M059J (cell line): ENCODE measurements at regions not wholly inside any gene's neighbourhood (a gene's known extent, or its start where the extent isn't known, plus 50 kb on each side); places are given as distances from the start of the nearest gene placed in this dataset.

Experiments used
- DNase-seq: peaks from one replicate; pipeline ENCODE4 v3.0.0-alpha.2; 2012; ENCODE audit warnings: low read depth

DNA sequence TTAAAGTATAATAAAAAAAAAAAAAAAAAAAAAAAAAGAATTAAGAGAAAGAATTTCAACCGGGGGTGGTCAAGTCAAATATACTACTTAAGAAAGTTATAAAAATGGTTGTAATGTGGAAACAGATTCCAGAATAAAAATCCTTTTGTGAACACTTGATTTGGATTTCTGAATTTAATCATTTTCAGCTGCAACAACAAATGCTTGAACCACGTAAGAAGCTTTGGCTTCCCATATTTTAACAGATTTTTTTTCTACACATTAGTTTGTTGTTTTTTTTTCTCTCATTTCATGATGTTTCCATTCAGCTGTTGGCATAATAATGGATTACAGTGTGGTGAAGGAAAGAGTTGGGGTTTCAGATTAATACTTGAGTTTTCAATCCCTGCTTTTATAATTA, 137.3 kb upstream of the AGR3 start:
- DNase-seq, result no peak

DNA sequence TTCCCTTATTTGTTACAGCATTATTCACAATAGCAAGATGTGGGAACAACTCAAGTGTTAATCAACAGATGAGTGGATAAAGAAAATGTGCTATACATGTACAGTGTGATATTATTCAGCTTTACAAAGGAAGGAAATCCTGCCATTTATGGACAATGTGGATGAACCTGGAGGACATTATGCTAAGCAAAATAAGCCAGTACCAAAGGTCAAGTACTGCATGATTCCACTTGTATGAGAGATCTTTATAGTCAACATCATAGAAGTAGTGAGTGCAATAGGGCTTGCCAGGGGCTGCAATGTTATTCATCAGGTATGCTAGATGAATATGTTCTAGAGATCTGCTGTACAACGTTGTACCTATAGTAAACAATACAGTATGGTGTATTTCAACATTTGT, 138.5 kb upstream of the AGR3 start:
- no peak for DNase-seq

DNA sequence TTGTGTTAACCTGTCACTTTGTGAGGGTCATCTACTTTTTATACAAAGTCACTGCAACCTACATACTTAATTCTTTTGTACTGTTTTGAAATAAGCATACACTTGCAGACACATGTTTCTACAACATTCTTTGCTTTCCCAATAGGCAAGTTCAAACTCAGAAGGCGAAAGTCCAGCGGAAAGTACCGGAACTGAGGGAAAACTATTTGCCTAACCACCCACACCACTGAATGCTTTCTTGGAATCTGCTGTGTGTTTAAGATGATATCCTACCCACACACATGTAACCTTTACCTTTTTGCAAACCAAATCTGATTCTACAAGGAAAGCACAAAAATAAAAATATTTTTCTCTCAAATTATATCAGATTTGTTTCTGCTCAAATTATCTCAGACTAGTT, 139.4 kb upstream of the AGR3 start:
- DNase-seq, result no peak

DNA sequence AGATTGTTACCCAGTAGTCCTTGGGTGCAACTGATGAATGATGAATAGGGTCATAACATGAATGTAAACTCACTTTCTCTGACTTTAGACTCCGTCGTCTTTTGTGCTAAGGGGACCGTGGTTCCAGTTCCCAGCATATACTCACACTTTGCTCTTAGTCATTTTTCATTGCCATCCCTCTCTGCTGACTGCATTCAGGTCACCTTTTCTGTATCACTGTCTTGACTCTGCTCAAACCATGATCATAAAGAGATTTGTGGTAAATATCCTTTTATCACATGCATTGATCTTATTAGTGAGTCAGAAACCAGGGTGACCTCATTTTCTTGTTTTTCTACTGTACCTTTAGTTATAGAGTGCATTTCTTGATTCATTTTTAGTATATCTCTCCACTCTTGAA, 141.1 kb upstream of the AGR3 start:
- no peak for DNase-seq

DNA sequence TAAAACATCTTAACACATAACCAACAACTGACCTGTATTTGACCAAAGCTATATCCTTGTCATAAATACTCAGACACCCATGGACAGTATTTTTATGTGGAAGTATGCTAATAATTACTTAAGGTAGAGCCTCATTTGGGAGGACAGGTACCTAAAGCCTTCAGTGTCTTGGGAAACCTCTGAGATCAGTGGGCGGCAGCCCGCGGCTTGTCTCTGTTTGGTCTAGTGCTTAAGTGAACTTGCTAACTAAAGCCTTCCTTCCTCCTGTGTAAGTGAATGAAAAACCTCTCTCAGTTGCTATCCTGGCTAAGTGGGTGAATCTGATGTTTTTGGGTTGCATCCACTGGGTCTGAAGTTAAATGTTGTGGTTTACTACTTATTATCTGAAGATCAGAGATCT, 144.5 kb upstream of the AGR3 start:
- no peak for DNase-seq

DNA sequence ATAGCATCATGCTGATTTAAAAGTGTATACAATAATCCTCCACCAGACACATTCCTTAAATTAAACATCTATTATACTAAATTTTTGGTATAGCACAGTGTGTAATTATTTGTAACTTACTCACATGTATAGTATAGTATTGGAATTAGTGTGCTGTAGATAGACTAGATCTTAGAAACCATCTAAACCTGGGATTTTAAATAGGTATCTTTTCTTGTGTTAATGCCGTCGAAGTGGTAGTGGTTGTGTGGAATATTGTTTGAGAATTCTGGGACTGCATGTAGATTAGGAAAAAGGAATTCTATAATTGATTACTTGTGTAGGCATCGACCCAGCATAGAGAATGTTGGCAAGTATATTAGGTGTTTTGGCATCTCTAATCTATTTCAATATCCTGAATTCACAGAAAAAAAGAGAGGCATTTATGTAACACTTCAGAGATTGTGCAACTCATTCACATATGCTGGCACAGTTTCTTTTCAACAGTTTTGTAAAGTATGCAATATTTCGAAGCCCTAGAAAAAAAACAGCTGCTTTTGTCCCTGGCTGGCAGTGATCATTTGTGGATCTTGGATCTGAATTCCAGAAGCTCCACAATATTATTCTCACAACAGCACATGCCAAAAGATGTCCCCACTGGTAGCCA, 145.5 kb upstream of the AGR3 start:
- no peak for DNase-seq

DNA sequence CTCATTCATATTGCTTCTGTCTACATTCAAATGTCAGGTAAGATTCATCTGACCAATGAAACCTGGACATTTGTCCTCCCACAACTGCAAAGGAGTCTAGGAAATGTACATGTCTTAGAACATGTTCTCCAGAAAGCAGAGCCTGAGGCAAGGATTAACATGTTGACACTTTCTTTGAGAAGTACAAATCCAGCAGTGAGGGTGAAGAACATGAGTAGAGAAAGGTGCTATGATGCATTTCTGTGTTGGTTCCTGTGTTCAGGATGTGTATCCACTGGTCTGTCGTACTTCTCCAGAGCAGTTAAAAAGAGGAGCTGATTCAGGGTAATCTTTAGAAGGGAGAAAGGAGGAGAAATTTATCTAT, 146.0 kb upstream of the AGR3 start:
- DNase-seq, result no peak

DNA sequence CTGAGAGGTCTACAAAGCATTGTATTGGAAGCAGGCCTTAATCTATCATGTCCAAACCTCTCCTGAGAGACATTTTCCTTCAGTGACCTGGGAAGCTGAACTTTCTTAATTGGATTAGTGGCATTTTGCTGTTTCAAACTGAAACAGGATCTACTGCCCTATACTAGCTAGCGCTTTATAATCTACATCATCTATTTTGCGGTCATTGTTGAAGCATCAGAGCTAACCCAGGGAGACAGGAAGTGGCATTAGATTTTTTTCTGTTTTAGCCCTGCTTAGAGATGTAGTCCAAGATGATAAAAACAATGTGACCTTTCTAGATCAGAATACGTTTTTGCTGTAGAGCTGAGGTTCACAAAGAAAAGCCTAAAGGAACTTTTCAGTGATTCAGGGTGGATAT, 147.4 kb upstream of the AGR3 start:
- no peak for DNase-seq

DNA sequence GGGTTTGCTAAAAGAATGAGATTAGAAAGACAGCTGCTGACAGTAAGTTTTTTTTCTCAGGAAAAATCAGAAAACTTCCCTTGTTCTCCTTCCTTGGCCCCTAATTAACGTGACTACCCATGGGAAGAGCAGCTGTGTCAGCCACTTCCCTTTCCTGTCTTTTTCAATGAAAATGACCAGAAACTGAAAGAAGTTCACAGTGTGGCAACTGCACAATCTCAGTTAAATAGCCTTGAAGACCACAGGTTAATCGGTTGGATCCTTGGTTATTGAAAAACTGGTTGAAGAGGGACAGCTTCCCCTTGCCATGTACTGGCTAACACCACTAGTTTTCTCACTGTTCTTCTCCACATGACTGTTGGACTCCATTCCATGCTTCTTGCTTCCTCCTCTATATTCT, 148.8 kb upstream of the AGR3 start:
- no peak for DNase-seq

DNA sequence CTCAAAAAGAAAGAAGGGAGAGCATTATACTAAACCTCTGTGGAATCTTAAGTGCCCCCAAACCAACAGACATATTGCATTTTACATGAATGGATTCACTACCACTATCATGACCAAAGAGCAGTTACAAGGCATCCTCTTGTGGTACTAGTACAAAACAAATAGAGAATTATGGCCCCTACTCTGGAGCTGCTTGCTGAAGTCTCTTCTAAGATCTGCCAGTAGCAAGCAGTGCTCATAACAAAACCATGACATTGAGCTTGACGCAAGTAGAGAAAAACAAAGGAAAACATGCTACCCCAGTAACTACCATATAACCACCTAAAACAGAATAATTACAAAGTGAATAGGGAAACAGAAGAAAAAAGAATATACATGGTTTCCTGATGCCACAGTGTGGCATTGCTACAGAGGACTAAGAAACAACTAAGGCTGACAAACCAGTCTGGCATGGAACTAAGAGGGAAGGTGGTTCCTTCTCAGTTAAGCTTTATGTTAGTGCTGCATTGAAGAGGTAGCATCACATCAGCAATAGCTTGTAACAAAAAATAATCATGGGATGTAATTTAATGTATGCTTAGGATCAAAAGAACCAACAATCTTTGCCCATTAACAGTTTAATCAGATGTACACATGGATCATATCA, 150.2 kb upstream of the AGR3 start:
- DNase-seq, result no peak

DNA sequence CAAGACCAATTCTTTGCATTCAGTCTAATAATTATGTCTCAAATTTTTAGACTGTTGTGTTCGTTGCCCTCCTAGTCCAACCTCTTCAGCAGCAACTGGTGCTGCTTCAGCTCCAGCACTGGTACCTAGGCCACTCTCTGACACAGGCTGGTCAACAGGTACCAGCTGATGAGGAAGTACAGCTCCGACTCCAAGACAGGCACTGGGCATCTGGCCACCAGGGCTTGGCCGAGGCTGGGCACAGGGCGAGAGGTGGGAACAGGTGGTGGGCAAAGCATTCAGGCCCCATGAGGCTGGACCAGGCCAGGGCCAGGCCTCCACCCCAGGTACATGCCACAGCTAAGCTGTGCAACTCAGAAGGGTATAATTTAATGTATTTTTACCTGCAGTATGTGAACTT, 151.5 kb upstream of the AGR3 start:
- no peak for DNase-seq

DNA sequence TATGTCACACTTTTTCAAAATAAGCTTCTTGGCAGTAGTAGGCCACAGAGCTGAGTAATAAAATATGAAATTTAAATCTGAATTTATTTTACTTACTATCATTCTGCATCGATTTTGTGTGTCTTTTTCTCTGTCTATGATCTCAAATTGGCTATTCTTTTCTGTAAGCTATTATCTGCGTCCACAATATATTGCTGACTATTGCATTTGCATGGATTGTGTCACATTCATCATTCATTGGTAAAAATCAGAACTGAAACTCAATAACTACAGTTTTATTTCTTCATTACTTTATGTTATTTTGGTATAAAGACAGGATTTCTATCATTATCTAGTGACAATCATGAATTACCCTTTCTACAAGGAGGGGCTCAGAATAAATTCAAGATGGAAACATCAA, 154.8 kb upstream of the AGR3 start:
- DNase-seq, result no peak

DNA sequence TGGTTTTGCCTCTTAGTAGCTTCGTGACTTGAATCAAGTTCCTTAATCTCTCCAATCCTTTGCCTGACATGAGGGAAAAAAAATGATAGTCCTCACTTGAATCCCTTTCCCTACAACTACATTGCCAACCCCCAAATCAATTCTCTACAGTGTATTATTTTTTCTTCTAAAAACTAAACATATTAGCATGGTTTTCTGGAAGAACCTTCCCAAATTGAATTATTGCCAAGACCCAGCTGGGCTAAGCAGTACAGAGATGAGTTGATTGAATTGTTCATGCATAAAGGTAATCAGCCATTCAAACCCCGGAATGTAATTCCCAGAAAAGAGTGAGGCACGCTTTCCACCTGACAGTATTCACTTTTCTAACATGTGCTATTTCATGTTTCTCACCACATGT, 155.6 kb upstream of the AGR3 start:
- no peak for DNase-seq

DNA sequence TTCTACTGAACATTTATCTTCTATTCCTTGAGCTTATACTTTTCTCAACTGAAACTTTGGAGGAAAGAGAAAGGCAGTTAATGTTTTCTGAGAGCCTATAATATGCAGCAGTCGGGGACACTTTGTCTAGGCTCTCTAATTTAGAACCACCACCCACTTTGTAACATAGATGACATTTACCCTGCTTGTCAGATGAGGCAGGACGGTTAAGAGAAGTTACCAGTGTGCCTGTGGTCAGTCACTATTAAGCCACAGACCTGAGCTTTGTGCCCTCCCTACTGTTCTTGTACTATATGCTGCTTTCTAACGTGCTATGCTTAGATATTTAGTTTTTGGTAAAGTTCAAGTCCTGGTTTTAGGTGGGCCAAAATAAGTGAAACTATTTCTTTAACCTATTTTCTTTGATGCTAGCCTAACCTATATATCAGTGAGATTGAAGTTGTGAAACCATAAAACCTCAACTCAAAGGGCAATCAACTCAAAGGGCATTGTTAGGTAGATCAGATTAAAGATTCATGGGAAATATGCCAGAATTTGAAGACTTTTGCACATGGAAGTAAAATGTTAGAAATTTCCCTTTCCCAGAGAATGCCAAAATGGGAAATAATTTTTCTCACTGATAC, 156.5 kb upstream of the AGR3 start:
- no peak for DNase-seq

DNA sequence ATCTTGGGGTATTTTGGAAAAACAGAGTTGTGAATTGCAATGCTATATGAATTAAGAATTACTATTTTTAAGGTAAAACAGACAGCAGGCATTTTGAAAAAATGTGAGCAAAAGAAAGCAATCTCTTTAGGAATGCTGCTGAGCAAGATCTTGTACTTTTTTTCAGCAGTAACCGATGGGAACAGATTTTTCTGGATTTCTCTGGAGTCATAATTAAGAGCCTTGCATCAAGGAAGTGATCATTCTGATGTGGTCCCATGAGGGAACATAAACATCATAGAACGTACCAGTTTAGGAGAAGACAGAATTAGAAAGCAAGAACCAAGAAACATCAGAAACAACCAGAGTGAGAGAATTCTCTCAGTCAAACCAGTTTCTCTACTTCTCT, 157.0 kb upstream of the AGR3 start:
- DNase-seq, result no peak

DNA sequence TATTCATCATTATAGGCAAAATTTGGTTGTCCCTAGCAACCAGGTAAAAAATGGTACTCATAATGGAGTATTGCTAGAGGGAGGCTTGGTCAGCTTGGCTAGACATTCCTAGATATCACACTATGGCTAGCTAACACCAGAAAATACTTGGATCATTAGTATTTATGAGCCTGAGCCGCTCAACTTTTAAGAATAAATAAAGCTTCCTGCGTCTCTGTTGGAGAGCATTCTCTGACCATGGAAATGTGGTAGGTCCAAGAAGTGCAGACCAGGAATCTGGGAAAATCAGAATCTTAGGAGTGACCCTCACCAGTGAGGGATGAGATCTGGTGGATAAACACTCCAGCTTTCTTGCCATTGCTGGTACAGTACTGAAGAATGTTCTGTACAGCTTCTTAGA, 157.6 kb upstream of the AGR3 start:
- DNase-seq, result peak; percentile 26

DNA sequence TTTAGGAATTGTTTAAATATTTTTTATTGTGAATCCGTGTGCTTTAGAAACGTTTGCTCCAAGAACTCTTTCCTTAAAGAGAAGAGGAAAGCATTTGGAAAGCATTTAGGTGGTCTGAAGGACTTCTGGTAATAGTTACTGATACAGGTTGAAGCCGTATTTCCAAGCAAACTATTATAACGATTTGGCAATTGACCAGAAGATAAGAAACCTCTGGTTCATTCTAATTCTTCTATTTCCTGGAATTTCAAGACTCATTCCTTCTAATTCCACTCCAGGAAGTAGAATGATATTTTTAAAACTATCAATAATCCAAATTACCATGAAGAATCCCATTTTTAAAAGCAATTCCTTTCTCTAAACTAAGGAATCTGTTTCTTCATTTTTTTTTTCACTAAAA, 158.9 kb upstream of the AGR3 start:
- DNase-seq, result no peak

DNA sequence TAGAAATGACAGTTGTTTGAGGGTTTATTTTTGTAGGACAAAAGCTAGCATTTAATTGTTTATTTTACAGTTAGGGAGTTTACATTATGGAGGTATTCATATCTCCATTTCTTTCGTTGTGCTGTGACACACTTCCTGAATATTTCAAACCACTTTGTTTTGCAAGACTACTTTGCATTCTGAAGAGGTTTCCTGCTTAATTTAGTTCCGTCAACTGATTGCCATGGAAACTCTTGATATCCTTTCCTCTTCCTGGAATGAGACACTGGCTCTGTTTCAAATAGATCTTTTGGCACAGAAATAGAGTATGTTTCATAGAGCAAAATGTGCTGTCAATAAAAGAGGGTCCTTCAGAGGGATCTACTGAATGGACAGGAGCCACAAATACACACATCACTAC, 159.5 kb upstream of the AGR3 start:
- DNase-seq, result peak; percentile 97

DNA sequence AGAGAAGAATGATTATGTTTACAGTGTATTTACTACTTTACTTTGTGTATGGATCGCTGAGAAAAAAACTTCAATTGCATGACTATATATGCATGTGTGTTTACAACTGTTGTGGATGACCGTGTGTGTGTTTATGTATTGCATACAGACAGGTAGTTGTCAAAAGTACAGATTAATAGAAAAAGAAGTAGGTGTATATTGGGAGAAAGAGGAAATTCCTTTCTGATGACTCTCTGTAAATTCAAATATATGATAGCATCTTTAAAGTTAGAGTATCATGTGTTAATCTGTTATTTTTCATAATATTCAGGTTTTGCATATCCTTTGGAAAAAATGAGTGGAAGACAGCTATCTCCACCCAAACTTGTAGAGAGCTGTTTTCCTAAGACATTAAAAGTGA, 160.4 kb upstream of the AGR3 start:
- DNase-seq, result no peak

DNA sequence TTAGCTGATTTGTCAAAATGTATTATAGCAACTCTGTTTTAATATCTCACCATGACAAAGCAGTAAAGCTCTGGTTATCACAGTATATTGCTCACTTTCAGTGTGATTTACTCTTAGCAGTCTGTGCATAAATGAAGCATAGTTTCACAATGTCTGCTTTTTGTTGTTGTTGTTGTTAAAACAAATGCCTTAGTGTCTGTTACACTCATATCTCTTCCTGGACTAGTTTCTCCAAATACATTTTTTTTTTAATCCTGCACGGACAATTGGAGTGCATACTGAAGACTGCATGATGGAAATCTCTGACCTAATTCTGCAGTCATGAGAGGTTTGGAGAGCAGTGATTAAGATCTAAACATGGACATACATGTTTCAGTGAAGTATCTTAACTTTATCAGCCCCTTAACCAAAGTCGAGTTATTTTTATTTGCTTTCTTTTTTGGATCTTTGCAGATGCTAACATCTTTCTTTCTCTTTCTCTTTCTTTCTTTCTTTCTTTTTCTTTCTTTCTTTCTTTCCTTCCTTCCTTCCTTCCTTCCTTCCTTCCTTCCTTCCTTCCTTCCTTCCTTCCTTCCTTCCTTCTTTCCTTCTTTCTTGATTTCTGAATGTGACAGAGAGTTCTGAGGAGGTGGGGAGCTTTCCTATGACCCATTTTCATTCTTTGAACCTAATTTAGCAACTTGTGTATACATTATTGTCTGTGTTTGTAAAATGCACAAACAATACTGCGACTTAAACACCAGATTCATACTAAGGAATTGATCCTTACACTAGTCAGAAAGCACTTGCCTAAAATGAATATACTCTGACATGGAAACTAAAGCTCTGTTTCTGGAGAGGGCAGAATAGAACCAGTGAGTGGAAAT, 161.5 kb upstream of the AGR3 start:
- peak; percentile 45 for DNase-seq

DNA sequence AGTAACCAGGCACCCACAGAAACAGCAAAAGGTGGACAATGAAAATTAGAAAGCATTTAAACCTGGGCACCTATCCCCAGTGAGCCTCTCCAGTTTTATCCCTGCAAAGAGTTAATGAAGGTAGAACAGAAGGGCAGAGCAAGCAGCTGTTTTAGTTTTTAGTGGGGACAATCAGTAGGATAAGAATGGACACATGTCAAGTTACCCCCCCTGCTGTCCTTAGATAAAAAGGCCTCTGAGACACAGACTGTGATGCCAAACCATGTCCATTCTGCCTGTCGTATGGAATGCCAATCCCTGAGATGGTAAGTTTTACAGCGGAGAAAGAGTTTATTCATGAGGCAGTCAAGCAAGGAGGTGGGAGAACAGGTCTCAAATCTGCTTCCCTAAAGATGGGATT, 162.6 kb upstream of the AGR3 start:
- DNase-seq, result peak; percentile 29

DNA sequence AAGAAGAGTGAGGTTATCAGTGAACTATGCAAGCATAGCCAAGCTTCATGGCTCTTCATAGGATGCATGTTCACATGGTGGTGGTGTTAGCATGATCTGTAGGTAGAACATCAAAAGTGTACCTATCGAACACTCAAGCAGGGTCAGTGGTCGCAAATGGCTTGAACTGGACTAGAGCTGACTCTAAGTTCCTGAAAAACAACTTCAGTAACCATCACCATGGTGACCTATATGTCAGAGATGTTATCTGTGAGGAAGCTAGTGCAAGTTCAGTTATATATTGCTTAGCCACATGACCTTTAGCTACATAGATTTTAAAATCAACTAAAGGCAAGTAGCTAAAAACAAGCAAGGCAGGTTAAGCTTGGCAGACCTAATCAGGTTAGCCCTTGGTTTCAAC, 163.1 kb upstream of the AGR3 start:
- DNase-seq, result no peak

DNA sequence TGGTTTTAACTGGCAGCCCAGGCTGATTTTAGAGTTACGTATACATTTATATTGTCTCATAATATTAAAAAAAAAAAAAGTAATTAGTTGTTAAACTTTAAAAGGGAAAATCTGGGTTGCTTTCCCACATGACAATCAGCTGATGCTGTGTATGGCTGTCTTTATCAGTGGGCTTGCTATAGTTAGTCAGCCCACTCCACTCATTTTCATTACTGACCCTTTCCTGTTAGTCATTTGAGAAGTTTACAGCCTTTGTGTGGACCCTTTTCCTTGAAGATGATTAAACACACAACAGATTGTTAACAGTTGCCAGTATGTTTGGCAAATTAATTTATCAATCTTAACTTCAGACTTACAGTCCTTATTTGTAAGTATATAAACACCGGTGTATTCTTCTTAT, 164.5 kb upstream of the AGR3 start:
- DNase-seq, result no peak
